ENCODE measurements at regions not wholly inside any gene's neighbourhood (a gene's known extent, or its start where the extent isn't known, plus 50 kb on each side); places are given as distances from the start of the nearest gene placed in this dataset.

DNA sequence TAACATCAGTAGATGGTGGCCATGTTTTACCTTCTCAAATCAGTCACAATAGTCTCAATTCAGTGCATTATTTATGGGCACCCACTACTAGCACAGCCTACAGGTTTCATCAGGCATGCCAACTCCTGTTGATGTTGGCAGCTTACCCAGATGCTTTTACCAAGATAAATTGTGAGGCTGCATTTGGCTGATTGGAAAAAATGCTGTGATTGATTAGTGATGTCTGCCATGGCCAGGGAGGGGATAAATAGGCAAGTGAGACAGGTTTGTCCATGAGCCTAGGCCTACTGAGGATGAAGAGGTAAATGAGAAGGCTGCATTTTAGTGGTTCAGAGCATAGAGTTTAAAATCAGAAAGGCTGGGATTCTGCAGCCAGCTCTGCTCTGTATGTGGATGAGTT lies 227.1 kb downstream of the NFATC2 start:
- intact Hi-C loops (cut with DNase I): no loop called here
- TF ChIP-seq, protein P1, sequence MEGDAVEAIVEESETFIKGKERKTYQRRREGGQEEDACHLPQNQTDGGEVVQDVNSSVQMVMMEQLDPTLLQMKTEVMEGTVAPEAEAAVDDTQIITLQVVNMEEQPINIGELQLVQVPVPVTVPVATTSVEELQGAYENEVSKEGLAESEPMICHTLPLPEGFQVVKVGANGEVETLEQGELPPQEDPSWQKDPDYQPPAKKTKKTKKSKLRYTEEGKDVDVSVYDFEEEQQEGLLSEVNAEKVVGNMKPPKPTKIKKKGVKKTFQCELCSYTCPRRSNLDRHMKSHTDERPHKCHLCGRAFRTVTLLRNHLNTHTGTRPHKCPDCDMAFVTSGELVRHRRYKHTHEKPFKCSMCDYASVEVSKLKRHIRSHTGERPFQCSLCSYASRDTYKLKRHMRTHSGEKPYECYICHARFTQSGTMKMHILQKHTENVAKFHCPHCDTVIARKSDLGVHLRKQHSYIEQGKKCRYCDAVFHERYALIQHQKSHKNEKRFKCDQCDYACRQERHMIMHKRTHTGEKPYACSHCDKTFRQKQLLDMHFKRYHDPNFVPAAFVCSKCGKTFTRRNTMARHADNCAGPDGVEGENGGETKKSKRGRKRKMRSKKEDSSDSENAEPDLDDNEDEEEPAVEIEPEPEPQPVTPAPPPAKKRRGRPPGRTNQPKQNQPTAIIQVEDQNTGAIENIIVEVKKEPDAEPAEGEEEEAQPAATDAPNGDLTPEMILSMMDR (IDR thresholded peaks at IDR 0.05): no peak
- no peak for TF ChIP-seq POLR2A (IDR thresholded peaks at IDR 0.05)
- no peak for TF ChIP-seq EP300 (IDR thresholded peaks at IDR 0.05)
- no peaks in the 10 kb centered on the region for H3K27me3 ChIP-seq

DNA sequence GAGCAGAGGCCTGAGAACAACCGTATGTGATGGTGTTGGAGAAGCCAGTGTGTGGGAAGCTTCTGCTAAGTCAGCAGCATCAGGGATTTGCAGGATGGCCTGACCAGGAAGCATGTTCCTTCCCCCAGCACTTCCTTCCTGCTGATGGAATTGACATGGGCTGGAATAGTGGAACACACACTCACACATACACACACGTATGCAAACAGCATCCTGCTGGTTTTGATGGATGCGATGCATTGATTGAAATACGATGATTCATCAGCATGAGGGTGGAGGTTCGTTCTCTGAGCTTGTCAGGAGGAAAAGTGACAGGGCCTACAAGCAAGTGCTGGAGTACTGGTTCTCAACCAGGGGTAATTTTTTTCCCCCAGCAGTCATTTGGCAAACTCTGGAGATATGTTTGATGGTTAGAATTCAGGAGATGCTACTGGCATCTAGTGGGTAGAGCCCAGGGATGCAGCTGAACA lies 229.1 kb downstream of the NFATC2 start:
- 62 to 76% (median 73%) methylated on average over 5 of the region's 5 CpGs for WGBS, 3 donors
- no peak for TF ChIP-seq POLR2A (IDR thresholded peaks at IDR 0.05)
- TF ChIP-seq, protein P1 (IDR thresholded peaks at IDR 0.05): no peak
- TF ChIP-seq EP300 (IDR thresholded peaks at IDR 0.05): no peak
- intact Hi-C loops (cut with DNase I): loop anchor here in 1 of 4 donors (5.0 kb wide), 1 partner anchor 321 kb away; no protein-coding TSS in a partner anchor

More for the DNA sequence above, 227.1 kb downstream of the NFATC2 start:
- no peaks in the 10 kb centered on the region for H3K36me3 ChIP-seq
- H3K9me3 ChIP-seq: no peaks in the 10 kb centered on the region
- H3K27ac ChIP-seq: no peak overlapping the region
- H3K4me1 ChIP-seq (ENCODE audit: insufficient read depth): no peaks in the 10 kb centered on the region
- H3K4me3 ChIP-seq: no peak overlapping the region
- no peak for DNase-seq

DNA sequence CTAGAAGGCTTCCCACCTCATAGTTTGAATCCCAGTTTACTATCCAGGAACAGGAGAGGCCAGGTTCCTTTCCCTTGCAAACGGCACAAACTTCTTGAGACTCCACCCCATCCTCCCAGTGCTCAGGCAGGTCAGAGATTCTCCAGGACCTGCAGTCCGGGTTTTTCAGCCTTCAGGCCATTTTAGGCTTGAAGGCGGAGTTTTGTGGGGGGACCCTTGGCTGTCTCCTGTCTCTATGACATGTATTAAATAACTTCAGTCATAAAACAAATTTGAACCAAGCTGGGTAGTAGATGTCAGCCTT lies 230.1 kb downstream of the NFATC2 start:
- no peak for TF ChIP-seq EP300 (IDR thresholded peaks at IDR 0.05)
- TF ChIP-seq, protein P1 (IDR thresholded peaks at IDR 0.05): no peak
- TF ChIP-seq POLR2A (IDR thresholded peaks at IDR 0.05): no peak
- no peaks in the 10 kb centered on the region for H3K4me1 ChIP-seq (ENCODE audit: insufficient read depth)
- no peaks in the 10 kb centered on the region for H3K27me3 ChIP-seq
- H3K9me3 ChIP-seq: no peaks in the 10 kb centered on the region
- no peaks in the 10 kb centered on the region for H3K36me3 ChIP-seq
- H3K27ac ChIP-seq: no peak overlapping the region
- intact Hi-C loops (cut with DNase I): loop anchor here in 1 of 4 donors (5.0 kb wide), 1 partner anchor 320 kb away; no protein-coding TSS in a partner anchor
- WGBS, 3 donors: 52 to 63% (median 62%) methylated on average over 3 of the region's 3 CpGs
- H3K4me3 ChIP-seq: no peak overlapping the region
- DNase-seq: no peak

More for the DNA sequence above, 229.1 kb downstream of the NFATC2 start:
- DNase-seq: no peak
- no peak overlapping the region for H3K4me3 ChIP-seq
- no peaks in the 10 kb centered on the region for H3K36me3 ChIP-seq
- H3K9me3 ChIP-seq: no peaks in the 10 kb centered on the region
- H3K27me3 ChIP-seq: no peaks in the 10 kb centered on the region
- no peaks in the 10 kb centered on the region for H3K4me1 ChIP-seq (ENCODE audit: insufficient read depth)
- H3K27ac ChIP-seq: no peak overlapping the region

DNA sequence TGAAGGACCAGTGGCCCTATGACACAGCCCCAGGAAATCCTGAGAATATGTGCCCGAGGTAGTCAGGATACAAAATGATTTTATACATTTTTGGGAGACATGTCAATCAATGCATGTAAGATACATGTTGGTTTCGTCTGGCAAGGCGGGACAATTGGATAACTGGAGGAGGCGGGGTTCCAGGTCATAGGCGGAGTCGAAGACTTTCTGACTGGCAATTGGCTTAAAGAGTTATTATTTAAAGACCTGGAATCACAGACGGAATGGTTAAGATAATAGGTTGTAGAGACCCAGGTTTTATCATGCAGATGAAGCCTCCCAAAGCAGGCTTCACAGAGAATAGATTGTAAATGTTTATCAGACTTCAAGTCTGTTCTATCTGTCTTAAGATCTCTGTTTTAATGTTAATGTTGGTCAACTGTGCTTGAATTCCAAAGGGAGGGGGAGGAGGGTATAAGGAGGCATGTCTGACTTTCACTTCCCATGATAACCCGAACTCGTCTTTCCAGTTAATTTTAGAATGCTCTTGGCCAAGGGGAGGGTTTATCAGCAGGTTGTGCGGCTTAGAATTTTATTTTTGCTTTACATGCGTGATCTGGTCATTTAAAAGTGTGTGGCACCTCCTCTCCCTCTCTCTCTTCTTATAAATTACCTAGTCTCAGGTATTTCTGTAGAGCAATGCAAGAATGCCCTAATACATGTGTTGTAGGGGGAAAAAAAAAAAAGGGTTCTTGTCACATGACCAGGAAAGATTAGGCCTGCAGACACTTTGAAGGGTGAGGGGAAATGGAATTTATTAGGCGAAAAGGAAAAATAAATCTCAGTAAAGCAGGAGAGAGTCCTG lies 230.7 kb downstream of the NFATC2 start:
- no peaks in the 10 kb centered on the region for H3K36me3 ChIP-seq
- no peaks in the 10 kb centered on the region for H3K9me3 ChIP-seq
- intact Hi-C loops (cut with DNase I): loop anchor here in 1 of 4 donors (5.0 kb wide), 1 partner anchor 320 kb away; no protein-coding TSS in a partner anchor
- no peaks in the 10 kb centered on the region for H3K27me3 ChIP-seq
- no peak for TF ChIP-seq EP300 (IDR thresholded peaks at IDR 0.05)
- TF ChIP-seq, protein P1 (IDR thresholded peaks at IDR 0.05): no peak
- no peak for TF ChIP-seq POLR2A (IDR thresholded peaks at IDR 0.05)
- H3K4me3 ChIP-seq: no peak overlapping the region
- no peak overlapping the region for H3K27ac ChIP-seq
- no peak for DNase-seq
- no peaks in the 10 kb centered on the region for H3K4me1 ChIP-seq (ENCODE audit: insufficient read depth)
- WGBS, 3 donors: 48 to 57% (median 55%) methylated on average over 12 of the region's 12 CpGs
